Spleen (tissue), 11 donors: ENCODE measurements at regions not wholly inside any gene's neighbourhood (a gene's known extent, or its start where the extent isn't known, plus 50 kb on each side); places are given as distances from the start of the nearest gene placed in this dataset.

Source experiments
- DNase-seq: peaks from one replicate; pipeline ENCODE4 v3.0.0-alpha.2; 2020
- H3K27ac ChIP-seq, 8 donors: fragments of 200-600 bp; sonication (generic) in 7 of 8; 1 replicate in 4 of 8; 2 replicates in 4 of 8; pipeline versions ENCODE4 v1.5.0 to v1.8.0; 2016 to 2021; ENCODE audit warnings: inconsistent platforms in 4 of 8, mild to moderate bottlenecking in 4 of 8, moderate library complexity in 1 of 8
- H3K27me3 ChIP-seq, 7 donors: fragments of 200-600 bp; sonication (generic) in 6 of 7; replicated peaks in 1 of 7; 1 replicate in 4 of 7; 2 replicates in 3 of 7; pipeline versions ENCODE4 v1.5.0 to v1.8.0; 2016 to 2021; ENCODE audit warnings: inconsistent platforms in 3 of 7, mild to moderate bottlenecking in 1 of 7
- H3K36me3 ChIP-seq, 6 donors: fragments of 200-600 bp; sonication (generic) in 5 of 6; 1 replicate in 4 of 6; 2 replicates in 2 of 6; pipeline versions ENCODE4 v1.5.0 to v1.8.0; 2016 to 2021; ENCODE audit warnings: inconsistent platforms in 2 of 6
- H3K4me1 ChIP-seq, 6 donors: fragments of 200-600 bp; sonication (generic) in 5 of 6; 1 replicate in 3 of 6; 2 replicates in 3 of 6; pipeline versions ENCODE4 v1.5.0 to v1.8.0; 2016 to 2021; ENCODE audit warnings: inconsistent platforms in 3 of 6
- H3K4me3 ChIP-seq, 8 donors: fragments of 200-600 bp; sonication (generic) in 7 of 8; 1 replicate in 4 of 8; 2 replicates in 4 of 8; pipeline versions ENCODE4 v1.5.0 to v1.8.0; 2016 to 2021; ENCODE audit warnings: inconsistent platforms in 4 of 8, mild to moderate bottlenecking in 4 of 8, moderate library complexity in 2 of 8
- H3K9me3 ChIP-seq, 8 donors: fragments of 200-600 bp; sonication (generic) in 7 of 8; 1 replicate in 4 of 8; 2 replicates in 4 of 8; pipeline versions ENCODE4 v1.5.0 to v1.8.0; 2016 to 2021; ENCODE audit warnings: inconsistent platforms in 4 of 8
- POLR2A ChIP-seq, 3 donors: fragments of 450-650 bp; IDR thresholded peaks; one replicate each; pipeline ENCODE4 v1.5.1; 2017; ENCODE audit warnings: antibody characterized with exemption in 3 of 3, mild to moderate bottlenecking in 1 of 3
- POLR2AphosphoS5 ChIP-seq, 3 donors: sonication (generic); formaldehyde crosslinking; IDR thresholded peaks; one replicate each; pipeline ENCODE4 v1.5.1; 2017; ENCODE audit warnings: antibody characterized with exemption in 3 of 3
- WGBS, 5 donors: extraction: QIAGEN DNeasy Blood & Tissue Kit in 3 of 5; methylation state at CpG; one replicate each; pipeline versions ENCODE4 v1.1.5 to v1.1.7; 2013 to 2018; 5-methylcytosine and 5-hydroxymethylcytosine counted together
- intact Hi-C: fragments of 100-400 bp; cut with DNase I; formaldehyde crosslinking; loops from one replicate; pipeline ENCODE4 v1.15.0; 2023; ENCODE audit warnings: low total_unique reads
- TF ChIP-seq, protein P1 (sequence below), 11 experiments: fragments of 200-600 bp in 7 of 11; fragments of 450-650 bp in 4 of 11; sonication (generic) in 4 of 11; IDR thresholded peaks in 8 of 11; conservative IDR thresholded peaks in 3 of 11; 1 replicate in 7 of 11; 2 replicates in 4 of 11; pipeline versions ENCODE4 v1.4.0 to v1.8.0; 2016 to 2021; ENCODE audit warnings: antibody characterized with exemption in 11 of 11, inconsistent platforms in 4 of 11, mild to moderate bottlenecking in 1 of 11
- donor health status: healthy with polysubstance abuse.
- donor health status: DM: no; HTN: no; CAD: no; lungs with moderate emphysema.
- donor health status: DM: no; HTN: no; CAD: no.
- donor health status: Bipolar disorder and iron deficiency.
- donor health status: healthy.
- donor health status: DM: no; HTN: no; CAD: no.
- donor health status: DM: yes; HTN: yes; CAD: no.

DNA sequence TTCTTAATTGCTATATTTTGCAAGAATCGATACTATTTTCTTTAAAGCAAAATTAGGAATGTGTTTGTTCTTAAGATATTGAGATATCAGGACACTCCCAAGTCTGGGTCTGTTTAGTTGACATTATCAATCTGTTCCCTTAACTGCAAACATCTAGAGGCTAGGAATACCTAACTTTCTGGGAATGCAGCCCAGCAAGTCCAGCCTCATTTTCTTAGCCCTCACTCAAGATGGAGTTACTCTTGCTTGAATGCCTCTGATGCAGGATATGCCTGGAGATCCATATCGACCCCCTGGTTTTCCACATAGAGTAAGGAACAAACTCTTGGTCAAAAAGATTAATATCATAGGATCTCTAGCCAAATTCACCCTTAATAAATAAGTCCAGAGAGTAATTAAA is 305.3 kb upstream of the COBL start:
- Histone ChIP-seq H3K4me3 (no peak overlapping the region), H3K9me3 (peaks cover 0 to 41% (median 12%) of the 10 kb centered on the region in 8 donors), H3K4me1 (no peaks in the 10 kb centered on the region), H3K27ac (no peak overlapping the region), H3K36me3 (no peaks in the 10 kb centered on the region), H3K27me3 (no peaks in the 10 kb centered on the region)
- TF ChIP-seq POLR2A (IDR thresholded peaks at IDR 0.05), result no peak
- no peak for TF ChIP-seq POLR2AphosphoS5 (IDR thresholded peaks at IDR 0.05)
- TF ChIP-seq, protein P1, sequence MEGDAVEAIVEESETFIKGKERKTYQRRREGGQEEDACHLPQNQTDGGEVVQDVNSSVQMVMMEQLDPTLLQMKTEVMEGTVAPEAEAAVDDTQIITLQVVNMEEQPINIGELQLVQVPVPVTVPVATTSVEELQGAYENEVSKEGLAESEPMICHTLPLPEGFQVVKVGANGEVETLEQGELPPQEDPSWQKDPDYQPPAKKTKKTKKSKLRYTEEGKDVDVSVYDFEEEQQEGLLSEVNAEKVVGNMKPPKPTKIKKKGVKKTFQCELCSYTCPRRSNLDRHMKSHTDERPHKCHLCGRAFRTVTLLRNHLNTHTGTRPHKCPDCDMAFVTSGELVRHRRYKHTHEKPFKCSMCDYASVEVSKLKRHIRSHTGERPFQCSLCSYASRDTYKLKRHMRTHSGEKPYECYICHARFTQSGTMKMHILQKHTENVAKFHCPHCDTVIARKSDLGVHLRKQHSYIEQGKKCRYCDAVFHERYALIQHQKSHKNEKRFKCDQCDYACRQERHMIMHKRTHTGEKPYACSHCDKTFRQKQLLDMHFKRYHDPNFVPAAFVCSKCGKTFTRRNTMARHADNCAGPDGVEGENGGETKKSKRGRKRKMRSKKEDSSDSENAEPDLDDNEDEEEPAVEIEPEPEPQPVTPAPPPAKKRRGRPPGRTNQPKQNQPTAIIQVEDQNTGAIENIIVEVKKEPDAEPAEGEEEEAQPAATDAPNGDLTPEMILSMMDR (IDR thresholded peaks at IDR 0.05 in 8 of 11, conservative IDR thresholded peaks at IDR 0.05 in 3 of 11), result no peak
- intact Hi-C loops, result no loop called here
- no peak for DNase-seq
- WGBS, 5 donors, result 78 to 87% (median 81%) methylated on average over 2 of the region's 2 CpGs

DNA sequence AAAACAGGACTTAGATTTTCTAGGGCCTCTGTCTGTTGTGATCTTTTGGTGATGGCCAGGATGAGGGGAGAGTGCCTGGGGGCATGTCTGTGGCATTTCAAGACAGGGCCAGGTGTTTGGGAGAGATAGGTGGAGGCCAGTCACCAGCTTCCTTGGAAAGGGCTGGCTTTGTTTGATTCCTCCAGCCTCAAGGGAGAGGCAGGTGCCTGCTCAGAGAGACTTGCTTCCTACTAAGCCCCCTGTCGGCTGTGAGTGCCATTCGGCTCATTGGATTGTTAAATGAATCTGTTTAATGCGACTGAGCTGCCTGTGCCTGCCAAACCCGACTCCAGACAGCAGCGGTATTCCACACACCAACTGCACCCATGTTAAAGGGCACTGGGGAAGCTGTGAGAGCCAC is 304.1 kb upstream of the COBL start:
- intact Hi-C loops, result no loop called here
- H3K4me1 ChIP-seq, result no peaks in the 10 kb centered on the region
- TF ChIP-seq, protein P1 (IDR thresholded peaks at IDR 0.05 in 8 of 11, conservative IDR thresholded peaks at IDR 0.05 in 3 of 11), result no peak
- no peak for TF ChIP-seq POLR2A (IDR thresholded peaks at IDR 0.05)
- no peak for TF ChIP-seq POLR2AphosphoS5 (IDR thresholded peaks at IDR 0.05)
- no peaks in the 10 kb centered on the region for H3K36me3 ChIP-seq
- H3K27me3 ChIP-seq, result no peaks in the 10 kb centered on the region
- no peak overlapping the region for H3K27ac ChIP-seq
- no peak for DNase-seq
- peaks cover 0 to 36% (median 12%) of the 10 kb centered on the region in 8 donors for H3K9me3 ChIP-seq
- H3K4me3 ChIP-seq, result no peak overlapping the region
- WGBS, 5 donors, result 51 to 64% (median 57%) methylated on average over 5 of the region's 5 CpGs

- TF ChIP-seq, protein P1 (IDR thresholded peaks at IDR 0.05 in 8 of 11, conservative IDR thresholded peaks at IDR 0.05 in 3 of 11), result no peak
- no peak for TF ChIP-seq POLR2A (IDR thresholded peaks at IDR 0.05)
- no peak for TF ChIP-seq POLR2AphosphoS5 (IDR thresholded peaks at IDR 0.05)
- WGBS, 5 donors, result 59 to 76% (median 64%) methylated on average over 3 of the region's 3 CpGs
- Histone ChIP-seq H3K4me1 (no peaks in the 10 kb centered on the region), H3K4me3 (no peak overlapping the region), H3K27ac (no peak overlapping the region), H3K9me3 (peaks cover 0 to 36% (median 12%) of the 10 kb centered on the region in 8 donors), H3K27me3 (no peaks in the 10 kb centered on the region), H3K36me3 (no peaks in the 10 kb centered on the region)
- DNase-seq, result no peak
- intact Hi-C loops, result no loop called here
Observed at GRCh38 chr7:51619880-51620279, 303.3 kb upstream of the COBL start.

DNA sequence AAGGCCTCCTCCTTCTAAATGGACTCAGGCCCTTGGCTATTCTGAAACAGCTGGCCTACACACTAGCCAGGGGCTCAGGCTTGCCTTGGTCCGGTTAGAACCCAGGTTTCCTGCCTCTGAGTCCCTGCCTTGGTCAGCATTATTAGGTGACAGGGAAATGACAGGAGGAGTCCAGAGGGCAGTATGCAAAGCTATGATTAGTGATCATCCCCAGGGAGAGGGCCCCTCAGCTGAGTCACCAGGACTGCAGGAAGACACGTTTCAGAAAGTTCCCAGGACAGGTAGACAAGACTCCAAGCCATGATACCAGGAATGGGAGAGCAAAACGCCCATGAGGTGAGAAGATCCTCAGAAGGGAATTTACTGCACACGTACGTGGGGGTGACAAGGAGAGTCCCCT is 301.1 kb upstream of the COBL start:
- Histone ChIP-seq H3K9me3 (peaks cover 0 to 22% (median under 1%) of the 10 kb centered on the region in 8 donors), H3K27me3 (no peaks in the 10 kb centered on the region), H3K36me3 (no peaks in the 10 kb centered on the region), H3K4me3 (no peak overlapping the region), H3K4me1 (no peaks in the 10 kb centered on the region), H3K27ac (no peak overlapping the region)
- TF ChIP-seq POLR2AphosphoS5 (IDR thresholded peaks at IDR 0.05) (no peak), POLR2A (IDR thresholded peaks at IDR 0.05) (no peak)
- TF ChIP-seq, protein P1 (IDR thresholded peaks at IDR 0.05 in 8 of 11, conservative IDR thresholded peaks at IDR 0.05 in 3 of 11), result no peak
- WGBS, 5 donors, result 67 to 80% (median 71%) methylated on average over 3 to 5 of the region's 5 CpGs
- intact Hi-C loops, result no loop called here
- no peak for DNase-seq
